Central memory CD8-positive, alpha-beta T cell (primary cell): ENCODE measurements at regions not wholly inside any gene's neighbourhood (a gene's known extent, or its start where the extent isn't known, plus 50 kb on each side); places are given as distances from the start of the nearest gene placed in this dataset.

Experiments used
- ATAC-seq: fragments of 150-1000 bp; cut with Tn5 transposase; replicated peaks from 2 replicates; pipeline ENCODE4 v1.10.0; 2022; ENCODE audit warnings: mild to moderate bottlenecking, moderate FRiP score, moderate number of reproducible peaks; ENCODE audit not compliant: poor library complexity, severe bottlenecking; ENCODE audit errors: extremely low read depth
- DNase-seq, 2 donors: peaks; one replicate each; pipeline ENCODE4 v3.0.0; 2021; ENCODE audit warnings: low spot score in 2 of 2
- H3K27ac Mint-ChIP-seq: one replicate; pipeline ENCODE4 v1.8.0; 2022; ENCODE audit warnings: low read depth, mild to moderate bottlenecking, moderate library complexity, mixed read lengths
- H3K27me3 Mint-ChIP-seq: one replicate; pipeline ENCODE4 v1.8.0; 2022; ENCODE audit warnings: mixed read lengths
- H3K36me3 Mint-ChIP-seq: one replicate; pipeline ENCODE4 v1.8.0; 2022; ENCODE audit warnings: mild to moderate bottlenecking, moderate library complexity, mixed read lengths; ENCODE audit not compliant: insufficient read depth
- H3K4me1 Mint-ChIP-seq: one replicate; pipeline ENCODE4 v1.8.0; 2022; ENCODE audit warnings: mixed read lengths
- H3K4me3 Mint-ChIP-seq: one replicate; pipeline ENCODE4 v1.8.0; 2022; ENCODE audit warnings: mild to moderate bottlenecking, moderate library complexity, mixed read lengths
- H3K9me3 Mint-ChIP-seq: one replicate; pipeline ENCODE4 v1.8.0; 2022; ENCODE audit warnings: mixed read lengths

GRCh38 chr6:148602136-148602535 lies 144.7 kb upstream of the UST start:
- ATAC-seq (no peak), DNase-seq (no peak)
- Mint-ChIP-seq H3K36me3 (no peaks in the 10 kb centered on the region), H3K4me1 (peaks cover 6% of the 10 kb centered on the region), H3K27ac (no peak overlapping the region), H3K9me3 (peaks cover 6% of the 10 kb centered on the region), H3K4me3 (no peak overlapping the region), H3K27me3 (peaks cover 47% of the 10 kb centered on the region)

GRCh38 chr6:148608199-148608951 lies 138.5 kb upstream of the UST start:
- Mint-ChIP-seq H3K9me3 (no peaks in the 10 kb centered on the region), H3K27me3 (peaks cover 28% of the 10 kb centered on the region), H3K36me3 (no peaks in the 10 kb centered on the region), H3K4me3 (no peak overlapping the region), H3K4me1 (no peaks in the 10 kb centered on the region), H3K27ac (no peak overlapping the region)
- DNase-seq = no peak
- ATAC-seq = no peak

- H3K36me3 Mint-ChIP-seq = no peaks in the 10 kb centered on the region
- H3K4me3 Mint-ChIP-seq = no peak overlapping the region
- H3K27me3 Mint-ChIP-seq = peaks cover 5% of the 10 kb centered on the region
- no peak for DNase-seq
- no peaks in the 10 kb centered on the region for H3K9me3 Mint-ChIP-seq
- H3K27ac Mint-ChIP-seq = no peak overlapping the region
- H3K4me1 Mint-ChIP-seq = no peaks in the 10 kb centered on the region
- no peak for ATAC-seq
These were observed 135.6 kb upstream of the UST start for GRCh38 chr6:148611213-148611612.

- Mint-ChIP-seq H3K27me3 (no peaks in the 10 kb centered on the region), H3K4me3 (no peak overlapping the region), H3K9me3 (no peaks in the 10 kb centered on the region), H3K27ac (no peak overlapping the region), H3K4me1 (no peaks in the 10 kb centered on the region), H3K36me3 (no peaks in the 10 kb centered on the region)
- ATAC-seq = no peak
- no peak for DNase-seq
These were observed 134.8 kb upstream of the UST start for GRCh38 chr6:148612043-148612442.

GRCh38 chr6:148614602-148615001 lies 132.2 kb upstream of the UST start:
- H3K27ac Mint-ChIP-seq = no peak overlapping the region
- no peaks in the 10 kb centered on the region for H3K9me3 Mint-ChIP-seq
- H3K36me3 Mint-ChIP-seq = no peaks in the 10 kb centered on the region
- H3K4me3 Mint-ChIP-seq = no peak overlapping the region
- peaks cover 6% of the 10 kb centered on the region for H3K4me1 Mint-ChIP-seq
- ATAC-seq (no peak), DNase-seq (no peak)
- H3K27me3 Mint-ChIP-seq = peaks cover 4% of the 10 kb centered on the region

- Mint-ChIP-seq H3K27me3 (peaks cover 10% of the 10 kb centered on the region), H3K9me3 (no peaks in the 10 kb centered on the region), H3K4me1 (peaks cover 6% of the 10 kb centered on the region), H3K36me3 (no peaks in the 10 kb centered on the region), H3K27ac (no peak overlapping the region), H3K4me3 (no peak overlapping the region)
- DNase-seq (no peak), ATAC-seq (no peak)
These were observed 130.0 kb upstream of the UST start for GRCh38 chr6:148616841-148617240.

GRCh38 chr6:148617530-148617929 lies 129.3 kb upstream of the UST start:
- DNase-seq (no peak), ATAC-seq (no peak)
- Mint-ChIP-seq H3K4me3 (no peak overlapping the region), H3K27ac (no peak overlapping the region), H3K36me3 (no peaks in the 10 kb centered on the region), H3K9me3 (no peaks in the 10 kb centered on the region), H3K4me1 (peaks cover 6% of the 10 kb centered on the region), H3K27me3 (peaks cover 10% of the 10 kb centered on the region)

GRCh38 chr6:148619891-148620290 lies 126.9 kb upstream of the UST start:
- DNase-seq = no peak
- ATAC-seq = no peak
- H3K4me1 Mint-ChIP-seq = peaks cover 6% of the 10 kb centered on the region
- H3K36me3 Mint-ChIP-seq = no peaks in the 10 kb centered on the region
- no peak overlapping the region for H3K27ac Mint-ChIP-seq
- no peak overlapping the region for H3K4me3 Mint-ChIP-seq
- peaks cover 31% of the 10 kb centered on the region for H3K27me3 Mint-ChIP-seq
- H3K9me3 Mint-ChIP-seq = no peaks in the 10 kb centered on the region

- Mint-ChIP-seq H3K36me3 (no peaks in the 10 kb centered on the region), H3K27ac (no peak overlapping the region)
- no peak for ATAC-seq
These were observed 126.1 kb upstream of the UST start for GRCh38 chr6:148620579-148621298.

GRCh38 chr6:148625609-148626008 lies 121.2 kb upstream of the UST start:
- no peaks in the 10 kb centered on the region for H3K4me1 Mint-ChIP-seq
- no peak for DNase-seq
- H3K36me3 Mint-ChIP-seq = no peaks in the 10 kb centered on the region
- H3K9me3 Mint-ChIP-seq = no peaks in the 10 kb centered on the region
- no peak overlapping the region for H3K4me3 Mint-ChIP-seq
- H3K27ac Mint-ChIP-seq = no peak overlapping the region
- no peak for ATAC-seq
- peaks cover 21% of the 10 kb centered on the region for H3K27me3 Mint-ChIP-seq

More at GRCh38 chr6:148620579-148621298, 126.1 kb upstream of the UST start:
- Mint-ChIP-seq H3K27me3 (peaks cover 31% of the 10 kb centered on the region), H3K4me1 (peaks cover 6% of the 10 kb centered on the region), H3K4me3 (no peak overlapping the region), H3K9me3 (no peaks in the 10 kb centered on the region)
- no peak for DNase-seq

- Mint-ChIP-seq H3K9me3 (no peaks in the 10 kb centered on the region), H3K27ac (no peak overlapping the region), H3K4me1 (no peaks in the 10 kb centered on the region), H3K4me3 (no peak overlapping the region), H3K27me3 (peaks cover 26% of the 10 kb centered on the region), H3K36me3 (no peaks in the 10 kb centered on the region)
- no peak for DNase-seq
- ATAC-seq = no peak
These were observed 118.6 kb upstream of the UST start for GRCh38 chr6:148628251-148628650.

- no peaks in the 10 kb centered on the region for H3K9me3 Mint-ChIP-seq
- DNase-seq (no peak), ATAC-seq (no peak)
- H3K27ac Mint-ChIP-seq = no peak overlapping the region
- H3K27me3 Mint-ChIP-seq = peaks cover 17% of the 10 kb centered on the region
- no peaks in the 10 kb centered on the region for H3K36me3 Mint-ChIP-seq
- no peaks in the 10 kb centered on the region for H3K4me1 Mint-ChIP-seq
- H3K4me3 Mint-ChIP-seq = no peak overlapping the region
These were observed 117.6 kb upstream of the UST start for GRCh38 chr6:148629181-148629580.
